ENCODE measurements at regions not wholly inside any gene's neighbourhood (a gene's known extent, or its start where the extent isn't known, plus 50 kb on each side); places are given as distances from the start of the nearest gene placed in this dataset.

GRCh38 chr10:89138755-89139490, 68.2 kb downstream of the CH25H start:
- TF ChIP-seq, protein P1, sequence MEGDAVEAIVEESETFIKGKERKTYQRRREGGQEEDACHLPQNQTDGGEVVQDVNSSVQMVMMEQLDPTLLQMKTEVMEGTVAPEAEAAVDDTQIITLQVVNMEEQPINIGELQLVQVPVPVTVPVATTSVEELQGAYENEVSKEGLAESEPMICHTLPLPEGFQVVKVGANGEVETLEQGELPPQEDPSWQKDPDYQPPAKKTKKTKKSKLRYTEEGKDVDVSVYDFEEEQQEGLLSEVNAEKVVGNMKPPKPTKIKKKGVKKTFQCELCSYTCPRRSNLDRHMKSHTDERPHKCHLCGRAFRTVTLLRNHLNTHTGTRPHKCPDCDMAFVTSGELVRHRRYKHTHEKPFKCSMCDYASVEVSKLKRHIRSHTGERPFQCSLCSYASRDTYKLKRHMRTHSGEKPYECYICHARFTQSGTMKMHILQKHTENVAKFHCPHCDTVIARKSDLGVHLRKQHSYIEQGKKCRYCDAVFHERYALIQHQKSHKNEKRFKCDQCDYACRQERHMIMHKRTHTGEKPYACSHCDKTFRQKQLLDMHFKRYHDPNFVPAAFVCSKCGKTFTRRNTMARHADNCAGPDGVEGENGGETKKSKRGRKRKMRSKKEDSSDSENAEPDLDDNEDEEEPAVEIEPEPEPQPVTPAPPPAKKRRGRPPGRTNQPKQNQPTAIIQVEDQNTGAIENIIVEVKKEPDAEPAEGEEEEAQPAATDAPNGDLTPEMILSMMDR (IDR thresholded peaks at IDR 0.05), result no peak
- TF ChIP-seq POLR2AphosphoS5 (IDR thresholded peaks at IDR 0.05), result no peak
